ENCODE measurements at regions not wholly inside any gene's neighbourhood (a gene's known extent, or its start where the extent isn't known, plus 50 kb on each side); places are given as distances from the start of the nearest gene placed in this dataset.

DNA sequence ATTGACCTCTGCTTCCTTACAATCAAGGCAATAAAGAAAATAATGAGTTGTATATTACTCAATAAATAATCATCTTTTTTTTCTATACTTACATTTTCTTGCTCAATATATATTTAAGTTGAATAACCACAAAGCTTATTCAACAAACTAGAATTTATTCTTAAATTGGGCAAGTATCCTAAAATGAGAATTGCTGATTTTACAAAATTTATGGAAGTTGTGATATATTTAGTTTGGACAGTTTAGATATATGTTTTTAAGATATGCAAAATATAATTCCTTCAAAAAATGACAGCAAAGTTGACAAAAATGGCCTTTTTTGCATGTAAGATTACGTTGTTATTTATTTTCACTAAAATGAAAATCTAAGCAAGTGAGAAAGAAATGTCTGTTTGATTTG, 305.7 kb upstream of the GRIN3A start:
- Histone ChIP-seq H3K27ac (ENCODE audit: low read depth, low read length, poor library complexity, severe bottlenecking) (no peak overlapping the region), H3K36me3 (ENCODE audit: insufficient read depth, low read length, poor library complexity, severe bottlenecking) (no peaks in the 10 kb centered on the region), H3K4me3 (ENCODE audit: low read depth, low read length, poor library complexity, severe bottlenecking) (no peak overlapping the region), H3K9me3 (ENCODE audit: low read depth, low read length, poor library complexity, severe bottlenecking) (no peaks in the 10 kb centered on the region), H3K27me3 (replicated peaks; ENCODE audit: insufficient read depth, low read depth, low read length, poor library complexity) (no peaks in the 10 kb centered on the region), H3K4me1 (ENCODE audit: insufficient read depth, low read length, poor library complexity, severe bottlenecking) (no peaks in the 10 kb centered on the region)
- ChIA-PET CTCF (no interaction called here), POLR2A (ENCODE audit: low non-redundant PET) (no interaction called here)
- TF ChIP-seq EZH2 (IDR thresholded peaks at IDR 0.05; ENCODE audit: borderline replicate concordance, low read depth, low read length, poor library complexity, severe bottlenecking) = no peak
- TF ChIP-seq, protein P1, sequence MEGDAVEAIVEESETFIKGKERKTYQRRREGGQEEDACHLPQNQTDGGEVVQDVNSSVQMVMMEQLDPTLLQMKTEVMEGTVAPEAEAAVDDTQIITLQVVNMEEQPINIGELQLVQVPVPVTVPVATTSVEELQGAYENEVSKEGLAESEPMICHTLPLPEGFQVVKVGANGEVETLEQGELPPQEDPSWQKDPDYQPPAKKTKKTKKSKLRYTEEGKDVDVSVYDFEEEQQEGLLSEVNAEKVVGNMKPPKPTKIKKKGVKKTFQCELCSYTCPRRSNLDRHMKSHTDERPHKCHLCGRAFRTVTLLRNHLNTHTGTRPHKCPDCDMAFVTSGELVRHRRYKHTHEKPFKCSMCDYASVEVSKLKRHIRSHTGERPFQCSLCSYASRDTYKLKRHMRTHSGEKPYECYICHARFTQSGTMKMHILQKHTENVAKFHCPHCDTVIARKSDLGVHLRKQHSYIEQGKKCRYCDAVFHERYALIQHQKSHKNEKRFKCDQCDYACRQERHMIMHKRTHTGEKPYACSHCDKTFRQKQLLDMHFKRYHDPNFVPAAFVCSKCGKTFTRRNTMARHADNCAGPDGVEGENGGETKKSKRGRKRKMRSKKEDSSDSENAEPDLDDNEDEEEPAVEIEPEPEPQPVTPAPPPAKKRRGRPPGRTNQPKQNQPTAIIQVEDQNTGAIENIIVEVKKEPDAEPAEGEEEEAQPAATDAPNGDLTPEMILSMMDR (conservative IDR thresholded peaks at IDR 0.05; ENCODE audit: low read depth, low read length) = no peak
- intact Hi-C loops (cut with micrococcal nuclease; ENCODE audit: unreplicated experiment) = no loop called here
- BruUV-seq (replicated peaks) = no TSS peak
- DNase-seq (ENCODE audit: low spot score) = no peak

DNA sequence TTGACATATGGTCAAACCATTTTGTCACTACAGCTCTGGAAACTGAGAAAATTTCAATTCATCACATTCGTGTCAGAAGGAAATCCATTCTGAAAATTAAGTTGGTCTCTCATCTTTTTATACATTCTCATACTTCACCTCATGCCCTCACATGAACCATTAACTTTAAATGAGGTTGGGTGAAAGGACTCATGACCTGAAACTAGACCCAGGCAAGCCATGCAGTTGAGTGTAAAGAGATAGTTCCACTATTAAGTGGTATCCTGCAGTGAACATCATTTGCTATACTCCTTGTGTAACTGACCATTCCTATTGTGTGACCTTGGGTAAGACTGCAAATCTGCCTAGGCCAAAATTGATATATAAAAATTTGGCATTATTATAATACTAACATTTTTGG, 299.6 kb upstream of the GRIN3A start:
- Histone ChIP-seq H3K36me3 (ENCODE audit: insufficient read depth, low read length, poor library complexity, severe bottlenecking) (no peaks in the 10 kb centered on the region), H3K27me3 (replicated peaks; ENCODE audit: insufficient read depth, low read depth, low read length, poor library complexity) (no peaks in the 10 kb centered on the region), H3K9me3 (ENCODE audit: low read depth, low read length, poor library complexity, severe bottlenecking) (no peaks in the 10 kb centered on the region), H3K4me1 (ENCODE audit: insufficient read depth, low read length, poor library complexity, severe bottlenecking) (no peaks in the 10 kb centered on the region), H3K27ac (ENCODE audit: low read depth, low read length, poor library complexity, severe bottlenecking) (no peak overlapping the region), H3K4me3 (ENCODE audit: low read depth, low read length, poor library complexity, severe bottlenecking) (no peak overlapping the region)
- TF ChIP-seq, protein P1 (conservative IDR thresholded peaks at IDR 0.05; ENCODE audit: low read depth, low read length) = no peak
- no peak for TF ChIP-seq EZH2 (IDR thresholded peaks at IDR 0.05; ENCODE audit: borderline replicate concordance, low read depth, low read length, poor library complexity, severe bottlenecking)
- CTCF ChIA-PET = no interaction called here
- BruUV-seq (replicated peaks) = no TSS peak
- POLR2A ChIA-PET (ENCODE audit: low non-redundant PET) = no interaction called here
- intact Hi-C loops (cut with micrococcal nuclease; ENCODE audit: unreplicated experiment) = no loop called here
- no peak for DNase-seq (ENCODE audit: low spot score)

GRCh38 chr9:102035929-102036328, 297.5 kb upstream of the GRIN3A start:
- Histone ChIP-seq H3K4me3 (ENCODE audit: low read depth, low read length, poor library complexity, severe bottlenecking) (no peak overlapping the region), H3K27ac (ENCODE audit: low read depth, low read length, poor library complexity, severe bottlenecking) (no peak overlapping the region), H3K4me1 (ENCODE audit: insufficient read depth, low read length, poor library complexity, severe bottlenecking) (no peaks in the 10 kb centered on the region), H3K9me3 (ENCODE audit: low read depth, low read length, poor library complexity, severe bottlenecking) (peaks cover 10% of the 10 kb centered on the region), H3K27me3 (replicated peaks; ENCODE audit: insufficient read depth, low read depth, low read length, poor library complexity) (no peaks in the 10 kb centered on the region), H3K36me3 (ENCODE audit: insufficient read depth, low read length, poor library complexity, severe bottlenecking) (no peaks in the 10 kb centered on the region)
- no peak for TF ChIP-seq EZH2 (IDR thresholded peaks at IDR 0.05; ENCODE audit: borderline replicate concordance, low read depth, low read length, poor library complexity, severe bottlenecking)
- TF ChIP-seq, protein P1 (conservative IDR thresholded peaks at IDR 0.05; ENCODE audit: low read depth, low read length) = no peak
- POLR2A ChIA-PET (ENCODE audit: low non-redundant PET) = no interaction called here
- CTCF ChIA-PET = no interaction called here
- no peak for DNase-seq (ENCODE audit: low spot score)
- intact Hi-C loops (cut with micrococcal nuclease; ENCODE audit: unreplicated experiment) = no loop called here
- BruUV-seq (replicated peaks) = no TSS peak
